ENCODE measurements at regions not wholly inside any gene's neighbourhood (a gene's known extent, or its start where the extent isn't known, plus 50 kb on each side); places are given as distances from the start of the nearest gene placed in this dataset.

- H3K27me3 ChIP-seq (ENCODE audit: insufficient read depth, low read length): peaks cover 16% of the 10 kb centered on the region; the same call in 1 of the 2 replicates
- no peaks in the 10 kb centered on the region for H3K36me3 ChIP-seq (ENCODE audit: insufficient read depth, low read length)
- H3K27ac ChIP-seq (ENCODE audit: low read depth, low read length): no peak overlapping the region
- H3K4me3 ChIP-seq (ENCODE audit: low read depth, low read length): no peak overlapping the region
- H3K4me1 ChIP-seq (ENCODE audit: control insufficient read depth, insufficient read depth, low read length, unreplicated experiment): no peaks in the 10 kb centered on the region
- no peak overlapping the region for H2AFZ ChIP-seq (ENCODE audit: low read length, unreplicated experiment)
- H3K79me2 ChIP-seq (ENCODE audit: control insufficient read depth, insufficient read depth, low read length, unreplicated experiment): no peaks in the 10 kb centered on the region
Measured at GRCh38 chr4:37531151-37531550, 155.0 kb downstream of the RELL1 start.

- H3K36me3 ChIP-seq (ENCODE audit: insufficient read depth, low read length): no peaks in the 10 kb centered on the region
- no peaks in the 10 kb centered on the region for H3K4me1 ChIP-seq (ENCODE audit: control insufficient read depth, insufficient read depth, low read length, unreplicated experiment)
- no peak overlapping the region for H2AFZ ChIP-seq (ENCODE audit: low read length, unreplicated experiment)
- H3K4me3 ChIP-seq (ENCODE audit: low read depth, low read length): no peak overlapping the region
- no peak overlapping the region for H3K27ac ChIP-seq (ENCODE audit: low read depth, low read length)
- no peaks in the 10 kb centered on the region for H3K79me2 ChIP-seq (ENCODE audit: control insufficient read depth, insufficient read depth, low read length, unreplicated experiment)
- H3K27me3 ChIP-seq (ENCODE audit: insufficient read depth, low read length): peaks cover 16% of the 10 kb centered on the region
Measured at GRCh38 chr4:37530451-37530850, 155.7 kb downstream of the RELL1 start.

GRCh38 chr4:37528166-37528885 lies 157.8 kb downstream of the RELL1 start:
- H3K36me3 ChIP-seq (ENCODE audit: insufficient read depth, low read length): no peaks in the 10 kb centered on the region
- no peaks in the 10 kb centered on the region for H3K4me1 ChIP-seq (ENCODE audit: control insufficient read depth, insufficient read depth, low read length, unreplicated experiment)
- no peak overlapping the region for H3K4me3 ChIP-seq (ENCODE audit: low read depth, low read length)
- H3K27me3 ChIP-seq (ENCODE audit: insufficient read depth, low read length): peaks cover 16% of the 10 kb centered on the region
- no peaks in the 10 kb centered on the region for H3K79me2 ChIP-seq (ENCODE audit: control insufficient read depth, insufficient read depth, low read length, unreplicated experiment)
- H3K27ac ChIP-seq (ENCODE audit: low read depth, low read length): no peak overlapping the region
- no peak overlapping the region for H2AFZ ChIP-seq (ENCODE audit: low read length, unreplicated experiment)

- peaks cover 2% of the 10 kb centered on the region; the same call in 1 of the 2 replicates for H3K27me3 ChIP-seq (ENCODE audit: insufficient read depth, low read length)
Measured at GRCh38 chr4:37524267-37524666, 161.9 kb downstream of the RELL1 start.

GRCh38 chr4:37522996-37523395 lies 163.2 kb downstream of the RELL1 start:
- H3K4me3 ChIP-seq (ENCODE audit: low read depth, low read length): no peak overlapping the region
- no peaks in the 10 kb centered on the region for H3K4me1 ChIP-seq (ENCODE audit: control insufficient read depth, insufficient read depth, low read length, unreplicated experiment)
- no peak overlapping the region for H3K27ac ChIP-seq (ENCODE audit: low read depth, low read length)

More at GRCh38 chr4:37524267-37524666, 161.9 kb downstream of the RELL1 start:
- Histone ChIP-seq H3K27ac (ENCODE audit: low read depth, low read length) (no peak overlapping the region), H2AFZ (ENCODE audit: low read length, unreplicated experiment) (no peak overlapping the region), H3K4me3 (ENCODE audit: low read depth, low read length) (no peak overlapping the region), H3K79me2 (ENCODE audit: control insufficient read depth, insufficient read depth, low read length, unreplicated experiment) (no peaks in the 10 kb centered on the region), H3K4me1 (ENCODE audit: control insufficient read depth, insufficient read depth, low read length, unreplicated experiment) (no peaks in the 10 kb centered on the region), H3K36me3 (ENCODE audit: insufficient read depth, low read length) (no peaks in the 10 kb centered on the region)

GRCh38 chr4:37517326-37517725 lies 168.8 kb downstream of the RELL1 start:
- Histone ChIP-seq H2AFZ (ENCODE audit: low read length, unreplicated experiment) (no peak overlapping the region), H3K36me3 (ENCODE audit: insufficient read depth, low read length) (no peaks in the 10 kb centered on the region), H3K27ac (ENCODE audit: low read depth, low read length) (no peak overlapping the region), H3K4me1 (ENCODE audit: control insufficient read depth, insufficient read depth, low read length, unreplicated experiment) (no peaks in the 10 kb centered on the region), H3K79me2 (ENCODE audit: control insufficient read depth, insufficient read depth, low read length, unreplicated experiment) (no peaks in the 10 kb centered on the region), H3K27me3 (ENCODE audit: insufficient read depth, low read length) (no peaks in the 10 kb centered on the region), H3K4me3 (ENCODE audit: low read depth, low read length) (no peak overlapping the region)

More at GRCh38 chr4:37522996-37523395, 163.2 kb downstream of the RELL1 start:
- no peak overlapping the region for H2AFZ ChIP-seq (ENCODE audit: low read length, unreplicated experiment)
- H3K79me2 ChIP-seq (ENCODE audit: control insufficient read depth, insufficient read depth, low read length, unreplicated experiment): no peaks in the 10 kb centered on the region
- no peaks in the 10 kb centered on the region; the same call in 1 of the 2 replicates for H3K27me3 ChIP-seq (ENCODE audit: insufficient read depth, low read length)
- no peaks in the 10 kb centered on the region for H3K36me3 ChIP-seq (ENCODE audit: insufficient read depth, low read length)

GRCh38 chr4:37516057-37516775 lies 170.0 kb downstream of the RELL1 start:
- H3K79me2 ChIP-seq (ENCODE audit: control insufficient read depth, insufficient read depth, low read length, unreplicated experiment): no peaks in the 10 kb centered on the region
- H3K27ac ChIP-seq (ENCODE audit: low read depth, low read length): no peak overlapping the region
- no peaks in the 10 kb centered on the region for H3K4me1 ChIP-seq (ENCODE audit: control insufficient read depth, insufficient read depth, low read length, unreplicated experiment)
- peak overlapping the region; percentile 3 for H2AFZ ChIP-seq (ENCODE audit: low read length, unreplicated experiment)
- H3K36me3 ChIP-seq (ENCODE audit: insufficient read depth, low read length): no peaks in the 10 kb centered on the region
- H3K27me3 ChIP-seq (ENCODE audit: insufficient read depth, low read length): no peaks in the 10 kb centered on the region
- H3K4me3 ChIP-seq (ENCODE audit: low read depth, low read length): no peak overlapping the region

- Histone ChIP-seq H3K36me3 (ENCODE audit: insufficient read depth, low read length) (no peaks in the 10 kb centered on the region), H3K4me3 (ENCODE audit: low read depth, low read length) (no peak overlapping the region), H2AFZ (ENCODE audit: low read length, unreplicated experiment) (no peak overlapping the region), H3K27me3 (ENCODE audit: insufficient read depth, low read length) (peaks cover 7% of the 10 kb centered on the region), H3K4me1 (ENCODE audit: control insufficient read depth, insufficient read depth, low read length, unreplicated experiment) (no peaks in the 10 kb centered on the region), H3K79me2 (ENCODE audit: control insufficient read depth, insufficient read depth, low read length, unreplicated experiment) (no peaks in the 10 kb centered on the region), H3K27ac (ENCODE audit: low read depth, low read length) (no peak overlapping the region)
Measured at GRCh38 chr4:37510626-37511025, 175.6 kb downstream of the RELL1 start.

- Histone ChIP-seq H3K36me3 (ENCODE audit: insufficient read depth, low read length) (no peaks in the 10 kb centered on the region), H3K4me1 (ENCODE audit: control insufficient read depth, insufficient read depth, low read length, unreplicated experiment) (no peaks in the 10 kb centered on the region), H3K79me2 (ENCODE audit: control insufficient read depth, insufficient read depth, low read length, unreplicated experiment) (no peaks in the 10 kb centered on the region), H3K27me3 (ENCODE audit: insufficient read depth, low read length) (peaks cover 14% of the 10 kb centered on the region), H3K27ac (ENCODE audit: low read depth, low read length) (no peak overlapping the region), H3K4me3 (ENCODE audit: low read depth, low read length) (no peak overlapping the region), H2AFZ (ENCODE audit: low read length, unreplicated experiment) (no peak overlapping the region)
Measured at GRCh38 chr4:37503261-37503660, 182.9 kb downstream of the RELL1 start.

- Histone ChIP-seq H3K4me1 (ENCODE audit: control insufficient read depth, insufficient read depth, low read length, unreplicated experiment) (no peaks in the 10 kb centered on the region), H3K27ac (ENCODE audit: low read depth, low read length) (no peak overlapping the region), H3K36me3 (ENCODE audit: insufficient read depth, low read length) (no peaks in the 10 kb centered on the region), H3K4me3 (ENCODE audit: low read depth, low read length) (no peak overlapping the region), H3K79me2 (ENCODE audit: control insufficient read depth, insufficient read depth, low read length, unreplicated experiment) (no peaks in the 10 kb centered on the region), H2AFZ (ENCODE audit: low read length, unreplicated experiment) (no peak overlapping the region), H3K27me3 (ENCODE audit: insufficient read depth, low read length) (peaks cover 9% of the 10 kb centered on the region)
Measured at GRCh38 chr4:37502070-37502469, 184.1 kb downstream of the RELL1 start.

Measured in ACC112 (cell line).